ENCODE measurements at regions not wholly inside any gene's neighbourhood (a gene's known extent, or its start where the extent isn't known, plus 50 kb on each side); places are given as distances from the start of the nearest gene placed in this dataset.
"Not testable (repeated sequence)": the region's sequence is repeated elsewhere in the genome, so short reads cannot be mapped to it uniquely, and the experiment has no call there.

GRCh38 chr1:219072329-219072728 lies 101.3 kb upstream of the LYPLAL1 start:
- DNase-seq, result no peak

- no peak for DNase-seq
Observed at GRCh38 chr1:219074084-219074728, 99.5 kb upstream of the LYPLAL1 start.

GRCh38 chr1:219075121-219075879 lies 98.4 kb upstream of the LYPLAL1 start:
- DNase-seq, result no peak

- DNase-seq, result no peak
Observed at GRCh38 chr1:219076326-219076937, 97.2 kb upstream of the LYPLAL1 start.

GRCh38 chr1:219077767-219078166 lies 95.9 kb upstream of the LYPLAL1 start:
- not testable (repeated sequence) for DNase-seq

- no peak for DNase-seq
Observed at GRCh38 chr1:219081943-219082925, 91.4 kb upstream of the LYPLAL1 start.

- no peak for DNase-seq
Observed at GRCh38 chr1:219083631-219084030, 90.0 kb upstream of the LYPLAL1 start.

GRCh38 chr1:219085082-219085481 lies 88.6 kb upstream of the LYPLAL1 start:
- no peak for DNase-seq

GRCh38 chr1:219085988-219086387 lies 87.7 kb upstream of the LYPLAL1 start:
- no peak for DNase-seq

GRCh38 chr1:219086956-219087469 lies 86.7 kb upstream of the LYPLAL1 start:
- DNase-seq, result no peak

GRCh38 chr1:219088778-219089557 lies 84.7 kb upstream of the LYPLAL1 start:
- no peak for DNase-seq

- DNase-seq, result no peak
Observed at GRCh38 chr1:219090607-219091006, 83.1 kb upstream of the LYPLAL1 start.

GRCh38 chr1:219092206-219092605 lies 81.5 kb upstream of the LYPLAL1 start:
- DNase-seq, result no peak

- no peak for DNase-seq
Observed at GRCh38 chr1:219099307-219099706, 74.4 kb upstream of the LYPLAL1 start.

GRCh38 chr1:219100059-219100458 lies 73.6 kb upstream of the LYPLAL1 start:
- no peak for DNase-seq

- not testable (repeated sequence) for DNase-seq
Observed at GRCh38 chr1:219102466-219102865, 71.2 kb upstream of the LYPLAL1 start.

- no peak for DNase-seq
Observed at GRCh38 chr1:219105893-219106292, 67.8 kb upstream of the LYPLAL1 start.

GRCh38 chr1:219109424-219110018 lies 64.2 kb upstream of the LYPLAL1 start:
- no peak for DNase-seq

GRCh38 chr1:219113261-219113660 lies 60.4 kb upstream of the LYPLAL1 start:
- no peak for DNase-seq

- no peak for DNase-seq
Observed at GRCh38 chr1:219114014-219114413, 59.7 kb upstream of the LYPLAL1 start.

- DNase-seq, result no peak
Observed at GRCh38 chr1:219119839-219120238, 53.8 kb upstream of the LYPLAL1 start.
